ENCODE measurements at regions not wholly inside any gene's neighbourhood (a gene's known extent, or its start where the extent isn't known, plus 50 kb on each side); places are given as distances from the start of the nearest gene placed in this dataset.

DNA sequence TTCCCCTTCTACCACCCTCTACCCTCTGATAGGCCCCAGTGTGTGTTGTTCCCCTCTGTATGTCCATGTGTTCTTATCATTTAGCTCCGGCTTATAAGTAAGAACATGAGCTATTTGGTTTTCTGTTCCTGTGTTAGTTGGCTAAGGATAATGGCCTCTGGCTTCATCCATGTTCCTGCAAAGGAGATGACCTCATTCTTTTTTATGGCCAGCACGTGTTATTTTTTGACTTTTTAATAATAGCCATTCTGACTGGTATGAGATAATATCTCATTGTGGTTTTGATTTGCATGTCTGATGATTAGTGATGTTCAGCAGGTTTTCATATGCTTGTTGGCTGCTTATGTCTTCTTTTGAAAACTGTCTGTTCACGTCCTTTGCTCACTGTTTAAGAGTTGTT, 63.1 kb upstream of the NPHP3 start (continued):
- TF ChIP-seq, protein P1, sequence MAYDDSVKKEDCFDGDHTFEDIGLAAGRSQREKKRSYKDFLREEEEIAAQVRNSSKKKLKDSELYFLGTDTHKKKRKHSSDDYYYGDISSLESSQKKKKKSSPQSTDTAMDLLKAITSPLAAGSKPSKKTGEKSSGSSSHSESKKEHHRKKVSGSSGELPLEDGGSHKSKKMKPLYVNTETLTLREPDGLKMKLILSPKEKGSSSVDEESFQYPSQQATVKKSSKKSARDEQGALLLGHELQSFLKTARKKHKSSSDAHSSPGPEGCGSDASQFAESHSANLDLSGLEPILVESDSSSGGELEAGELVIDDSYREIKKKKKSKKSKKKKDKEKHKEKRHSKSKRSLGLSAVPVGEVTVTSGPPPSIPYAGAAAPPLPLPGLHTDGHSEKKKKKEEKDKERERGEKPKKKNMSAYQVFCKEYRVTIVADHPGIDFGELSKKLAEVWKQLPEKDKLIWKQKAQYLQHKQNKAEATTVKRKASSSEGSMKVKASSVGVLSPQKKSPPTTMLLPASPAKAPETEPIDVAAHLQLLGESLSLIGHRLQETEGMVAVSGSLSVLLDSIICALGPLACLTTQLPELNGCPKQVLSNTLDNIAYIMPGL (CRISPR knock-in tag; IDR thresholded peaks at IDR 0.05) = no peak
- TF ChIP-seq PCBP1 (IDR thresholded peaks at IDR 0.05; ENCODE audit: low read depth, low read length, poor library complexity, severe bottlenecking) (no peak), NR2F6 (CRISPR knock-in tag; IDR thresholded peaks at IDR 0.05) (no peak), ETS2 (tag; IDR thresholded peaks at IDR 0.05; ENCODE audit: borderline replicate concordance, poor library complexity, severe bottlenecking) (no peak), CHCHD3 (CRISPR knock-in tag; IDR thresholded peaks at IDR 0.05) (no peak), ATF7 (IDR thresholded peaks at IDR 0.05) (peak; percentile 57; the same call in 1 of the 2 replicates)
- TF ChIP-seq, protein P2, sequence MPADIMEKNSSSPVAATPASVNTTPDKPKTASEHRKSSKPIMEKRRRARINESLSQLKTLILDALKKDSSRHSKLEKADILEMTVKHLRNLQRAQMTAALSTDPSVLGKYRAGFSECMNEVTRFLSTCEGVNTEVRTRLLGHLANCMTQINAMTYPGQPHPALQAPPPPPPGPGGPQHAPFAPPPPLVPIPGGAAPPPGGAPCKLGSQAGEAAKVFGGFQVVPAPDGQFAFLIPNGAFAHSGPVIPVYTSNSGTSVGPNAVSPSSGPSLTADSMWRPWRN (IDR thresholded peaks at IDR 0.05; ENCODE audit: low read depth) = no peak
- TF ChIP-seq, protein P3, sequence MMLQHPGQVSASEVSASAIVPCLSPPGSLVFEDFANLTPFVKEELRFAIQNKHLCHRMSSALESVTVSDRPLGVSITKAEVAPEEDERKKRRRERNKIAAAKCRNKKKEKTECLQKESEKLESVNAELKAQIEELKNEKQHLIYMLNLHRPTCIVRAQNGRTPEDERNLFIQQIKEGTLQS (IDR thresholded peaks at IDR 0.05) = peak; percentile 56
- TF ChIP-seq, protein P3 (CRISPR knock-in tag; conservative IDR thresholded peaks at IDR 0.05) = no peak
